ENCODE measurements at regions not wholly inside any gene's neighbourhood (a gene's known extent, or its start where the extent isn't known, plus 50 kb on each side); places are given as distances from the start of the nearest gene placed in this dataset.

DNA sequence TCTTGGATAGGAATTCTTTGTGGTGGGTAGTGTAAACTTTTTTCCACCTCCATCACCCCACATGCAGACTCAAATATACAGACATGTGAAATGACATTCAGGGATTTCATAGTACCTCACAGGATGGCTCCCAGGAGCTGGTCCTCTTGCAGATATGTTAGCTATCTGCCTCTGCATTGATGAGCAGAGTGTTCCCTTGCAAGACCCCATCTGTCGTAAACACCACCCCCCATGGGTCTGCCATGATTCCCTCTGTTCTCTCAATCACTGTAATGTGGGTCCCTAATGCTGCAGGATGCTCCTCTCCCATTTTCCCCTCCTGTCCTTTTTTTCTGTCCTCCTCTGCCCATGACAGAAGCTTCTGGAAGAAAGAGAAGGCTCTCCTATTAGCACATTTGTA lies 391.2 kb upstream of the PODXL start:
- TF ChIP-seq CTCF (IDR thresholded peaks at IDR 0.05): no peak
- Histone ChIP-seq H3K27ac (peak overlapping the region in 1 of 2 donors; percentile 64), H3K4me3 (no peak overlapping the region), H3K27me3 (peaks cover 0 to 22% of the 10 kb centered on the region in 2 donors), H3K4me1 (peaks cover 0 to 40% (median 26%) of the 10 kb centered on the region in 4 donors), H3K36me3 (no peaks in the 10 kb centered on the region), H3K9me3 (peaks cover 0 to 6% (median 0%) of the 10 kb centered on the region in 3 donors)
- DNase-seq: peak in 1 of 2 donors; percentile 13
- intact Hi-C loops (cut with DNase I; ENCODE audit: low total_unique reads): loop anchor here (10.0 kb wide), 2 partner anchors 207 to 637 kb away; no protein-coding TSS in a partner anchor

- Histone ChIP-seq H3K9me3 (peaks cover 0 to under 1% (median 0%) of the 10 kb centered on the region in 3 donors), H3K36me3 (no peaks in the 10 kb centered on the region), H3K27ac (no peak overlapping the region), H3K4me1 (peaks cover 0 to 40% (median 26%) of the 10 kb centered on the region in 4 donors), H3K4me3 (peak overlapping the region in 1 of 2 donors; percentile 44), H3K27me3 (peaks cover 0 to 31% of the 10 kb centered on the region in 2 donors)
- DNase-seq: peak in 1 of 2 donors; percentile 28
- intact Hi-C loops (cut with DNase I; ENCODE audit: low total_unique reads): loop anchor here (10.0 kb wide), 2 partner anchors 209 to 639 kb away; no protein-coding TSS in a partner anchor
- TF ChIP-seq CTCF (IDR thresholded peaks at IDR 0.05): no peak
Observed at GRCh38 chr7:131945957-131946544, 389.6 kb upstream of the PODXL start.

DNA sequence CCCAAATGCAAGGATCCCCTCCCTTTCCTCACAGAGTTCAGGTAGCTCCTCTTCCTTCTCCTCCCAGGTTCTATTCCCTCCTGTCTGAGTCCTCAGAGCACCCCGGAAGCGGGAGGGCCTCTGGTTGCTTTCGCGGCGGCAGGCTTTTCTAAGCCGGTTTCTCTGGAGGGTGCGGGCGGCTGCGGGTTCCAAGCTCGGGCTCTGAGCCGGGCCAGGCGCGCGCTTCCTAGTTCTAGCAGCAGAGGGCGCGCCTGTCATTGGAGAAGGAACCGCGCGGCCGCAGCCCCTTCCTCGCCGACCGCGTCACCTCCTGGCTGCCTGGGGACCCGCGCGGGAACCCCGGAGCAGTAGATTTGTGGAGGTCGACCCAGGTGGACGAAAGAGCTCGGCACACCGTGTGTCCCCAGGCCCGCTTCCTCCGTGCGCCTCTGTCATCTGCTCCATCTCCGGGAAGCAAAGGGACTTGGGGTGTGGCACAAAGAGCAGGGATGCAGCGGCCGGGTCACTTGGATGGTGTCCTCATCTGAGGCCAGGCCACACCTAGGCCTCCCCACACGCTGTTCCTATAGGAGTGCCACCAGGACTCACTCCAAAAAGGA lies 389.0 kb upstream of the PODXL start:
- TF ChIP-seq CTCF (IDR thresholded peaks at IDR 0.05): peak; percentile 82 to 96
- peak overlapping the region; percentile 21 to 44 for H3K4me3 ChIP-seq
- H3K27ac ChIP-seq: no peak overlapping the region
- peaks cover 0 to 36% (median 25%) of the 10 kb centered on the region in 4 donors for H3K4me1 ChIP-seq
- H3K27me3 ChIP-seq: peaks cover 0 to 33% of the 10 kb centered on the region in 2 donors
- intact Hi-C loops (cut with DNase I; ENCODE audit: low total_unique reads): loop anchor here (10.0 kb wide), 2 partner anchors 209 to 639 kb away; no protein-coding TSS in a partner anchor
- no peaks in the 10 kb centered on the region for H3K36me3 ChIP-seq
- peak in 1 of 2 donors; percentile 52 for DNase-seq
- H3K9me3 ChIP-seq: no peaks in the 10 kb centered on the region

DNA sequence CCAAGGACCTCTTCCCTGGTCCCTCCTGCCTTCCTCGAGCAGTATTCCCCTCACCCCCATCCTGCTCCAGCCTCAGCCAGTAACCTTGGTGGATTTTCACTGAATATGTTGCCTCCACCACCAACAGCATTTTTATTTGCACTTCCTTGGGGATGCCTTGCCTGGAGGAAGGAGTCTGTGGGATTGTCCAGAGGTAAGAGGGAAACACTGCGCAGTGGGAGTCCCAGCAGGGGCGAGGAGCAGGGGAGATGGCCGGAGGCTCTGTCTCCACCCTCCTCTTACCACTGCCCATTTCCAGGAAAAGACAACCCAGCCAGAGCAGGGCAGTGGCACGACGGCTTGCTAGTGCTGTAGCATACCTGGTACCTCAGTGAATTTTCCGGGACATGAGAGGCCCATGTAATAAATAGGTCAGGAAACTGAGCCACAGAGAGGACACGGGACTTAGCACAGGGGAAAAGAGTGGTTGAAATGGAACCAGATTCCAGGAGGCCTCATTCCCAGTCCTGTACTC lies 388.2 kb upstream of the PODXL start:
- Histone ChIP-seq H3K4me3 (no peak overlapping the region), H3K36me3 (no peaks in the 10 kb centered on the region), H3K4me1 (peaks cover 0 to 28% (median 21%) of the 10 kb centered on the region in 4 donors), H3K9me3 (no peaks in the 10 kb centered on the region), H3K27me3 (peaks cover 0 to 33% of the 10 kb centered on the region in 2 donors), H3K27ac (no peak overlapping the region)
- intact Hi-C loops (cut with DNase I; ENCODE audit: low total_unique reads): loop anchor here (10.0 kb wide), 2 partner anchors 210 to 640 kb away; no protein-coding TSS in a partner anchor
- peak in 1 of 2 donors; percentile 51 for DNase-seq
- no peak for TF ChIP-seq CTCF (IDR thresholded peaks at IDR 0.05)

DNA sequence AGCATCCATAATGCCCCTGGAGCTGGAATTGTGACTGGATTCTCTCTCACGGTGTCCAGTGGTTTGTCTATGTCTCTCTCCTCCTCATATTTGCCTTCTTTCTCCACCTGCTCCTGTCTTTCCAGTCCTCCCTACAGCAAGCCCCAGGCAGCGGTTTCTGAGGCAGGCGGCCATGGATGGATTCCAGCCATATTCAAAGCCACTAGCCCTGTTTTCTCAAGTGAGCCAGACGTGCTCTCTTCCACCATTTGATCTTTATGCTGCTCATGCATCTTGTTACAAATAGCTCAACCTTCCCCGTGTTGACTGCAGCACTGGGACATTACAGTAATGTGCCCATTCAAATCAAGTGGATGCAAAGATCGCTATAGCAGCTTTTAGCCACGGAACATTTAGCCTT lies 387.2 kb upstream of the PODXL start:
- Histone ChIP-seq H3K9me3 (no peaks in the 10 kb centered on the region), H3K27ac (no peak overlapping the region), H3K4me1 (peaks cover 0 to 19% (median 14%) of the 10 kb centered on the region in 4 donors), H3K36me3 (no peaks in the 10 kb centered on the region), H3K27me3 (peaks cover 0 to 33% of the 10 kb centered on the region in 2 donors), H3K4me3 (no peak overlapping the region)
- no peak for TF ChIP-seq CTCF (IDR thresholded peaks at IDR 0.05)
- intact Hi-C loops (cut with DNase I; ENCODE audit: low total_unique reads): loop anchor here (10.0 kb wide), 2 partner anchors 211 to 641 kb away; no protein-coding TSS in a partner anchor
- peak in 1 of 2 donors; percentile 23 for DNase-seq
